Endodermal cell (in vitro differentiated cells): ENCODE measurements at regions not wholly inside any gene's neighbourhood (a gene's known extent, or its start where the extent isn't known, plus 50 kb on each side); places are given as distances from the start of the nearest gene placed in this dataset.

Experiments used
- DNase-seq: peaks from one replicate; pipeline ENCODE4 v3.0.0-alpha.2; 2017
- H3K27ac ChIP-seq: 2 replicates; pipeline ENCODE4 v1.5.1; 2013; ENCODE audit warnings: mild to moderate bottlenecking, low read depth, low read length, moderate library complexity
- H3K27me3 ChIP-seq: 2 replicates; pipeline ENCODE4 v1.6.1; 2013; ENCODE audit warnings: mild to moderate bottlenecking, low read length, moderate library complexity; ENCODE audit not compliant: insufficient read depth, control insufficient read depth, poor library complexity, severe bottlenecking
- H3K36me3 ChIP-seq: 2 replicates; pipeline ENCODE4 v1.7.0; 2013; ENCODE audit warnings: mild to moderate bottlenecking, low read length, moderate library complexity; ENCODE audit not compliant: control insufficient read depth, insufficient read depth
- H3K4me1 ChIP-seq: one replicate; pipeline ENCODE4 v1.7.0; 2013; ENCODE audit warnings: low read length; ENCODE audit not compliant: control insufficient read depth, insufficient read depth
- H3K4me3 ChIP-seq: 2 replicates; pipeline ENCODE4 v1.5.1; 2013; ENCODE audit warnings: mild to moderate bottlenecking, low read length, moderate library complexity
- H3K9ac ChIP-seq: 2 replicates; pipeline ENCODE4 v1.6.1; 2013; ENCODE audit warnings: mild to moderate bottlenecking, low read length, moderate library complexity; ENCODE audit not compliant: poor library complexity, severe bottlenecking; ENCODE audit errors: extremely low read depth
- H3K9me3 ChIP-seq: 2 replicates; pipeline ENCODE4 v1.6.1; 2013; ENCODE audit warnings: mild to moderate bottlenecking, low read length, moderate library complexity; ENCODE audit not compliant: control insufficient read depth
- H3K27ac Mint-ChIP-seq: 2 replicates; pipeline ENCODE4 v1.8.0; 2020; ENCODE audit warnings: mixed read lengths
- H3K27me3 Mint-ChIP-seq: 2 replicates; pipeline ENCODE4 v1.8.0; 2021; ENCODE audit warnings: mild to moderate bottlenecking, mixed read lengths; ENCODE audit not compliant: insufficient read depth
- H3K36me3 Mint-ChIP-seq: 2 replicates; pipeline ENCODE4 v1.8.0; 2020; ENCODE audit warnings: low read depth, mixed read lengths
- H3K4me1 Mint-ChIP-seq: 2 replicates; pipeline ENCODE4 v1.8.0; 2020; ENCODE audit warnings: mixed read lengths
- H3K4me3 Mint-ChIP-seq: 2 replicates; pipeline ENCODE4 v1.8.0; 2020; ENCODE audit warnings: mild to moderate bottlenecking, moderate library complexity, mixed read lengths
- H3K9me3 Mint-ChIP-seq: 2 replicates; pipeline ENCODE4 v1.8.0; 2020; ENCODE audit warnings: mild to moderate bottlenecking, mixed read lengths
- CTCF ChIP-seq: fragments of 200-600 bp; sonication (generic); conservative IDR thresholded peaks from 2 replicates; pipeline ENCODE4 v1.5.0; 2021; ENCODE audit warnings: antibody characterized with exemption, mild to moderate bottlenecking
- WGBS, 2 experiments: methylation state at CpG; one replicate each; pipeline versions ENCODE4 v1.1.5 to v1.1.7; 2013; ENCODE audit warnings: missing lambda C conversion rate in 2 of 2, mixed read lengths in 1 of 2; ENCODE audit not compliant: insufficient coverage in 1 of 2, insufficient read length in 1 of 2; 5-methylcytosine and 5-hydroxymethylcytosine counted together

- no peaks in the 10 kb centered on the region for H3K36me3 Mint-ChIP-seq
- no peaks in the 10 kb centered on the region for H3K4me1 Mint-ChIP-seq
- peaks cover 27% of the 10 kb centered on the region for H3K27me3 Mint-ChIP-seq
- H3K9ac ChIP-seq = no peak overlapping the region
- 80 to 98% methylated on average over 1 to 3 of the region's 3 CpGs for WGBS, 2 experiments
- H3K27ac ChIP-seq = no peak overlapping the region
- no peaks in the 10 kb centered on the region for H3K4me1 ChIP-seq
- H3K9me3 Mint-ChIP-seq = no peaks in the 10 kb centered on the region
- no peaks in the 10 kb centered on the region for H3K9me3 ChIP-seq
- H3K4me3 Mint-ChIP-seq = no peak overlapping the region
- TF ChIP-seq CTCF = no peak
- H3K4me3 ChIP-seq = no peak overlapping the region
- H3K27ac Mint-ChIP-seq = no peak overlapping the region
- no peaks in the 10 kb centered on the region for H3K36me3 ChIP-seq
- H3K27me3 ChIP-seq = peaks cover 7% of the 10 kb centered on the region
- DNase-seq = no peak
Observed at GRCh38 chr2:236934656-236935055, 151.0 kb upstream of the COPS8 start.

- Histone ChIP-seq H3K27me3 (peaks cover 7% of the 10 kb centered on the region), H3K36me3 (no peaks in the 10 kb centered on the region), H3K9ac (no peak overlapping the region), H3K4me3 (no peak overlapping the region), H3K9me3 (no peaks in the 10 kb centered on the region), H3K4me1 (no peaks in the 10 kb centered on the region), H3K27ac (no peak overlapping the region)
- no peak for TF ChIP-seq CTCF
- no peak for DNase-seq
- 87 to 93% methylated on average over 4 to 5 of the region's 5 CpGs for WGBS, 2 experiments
- H3K27ac Mint-ChIP-seq = no peak overlapping the region
- H3K4me3 Mint-ChIP-seq = no peak overlapping the region
- no peaks in the 10 kb centered on the region for H3K36me3 Mint-ChIP-seq
- H3K4me1 Mint-ChIP-seq = no peaks in the 10 kb centered on the region
- peaks cover 27% of the 10 kb centered on the region for H3K27me3 Mint-ChIP-seq
- no peaks in the 10 kb centered on the region for H3K9me3 Mint-ChIP-seq
Observed at GRCh38 chr2:236935083-236935482, 150.6 kb upstream of the COPS8 start.

- Mint-ChIP-seq H3K4me3 (no peak overlapping the region), H3K9me3 (no peaks in the 10 kb centered on the region), H3K27me3 (peaks cover 27% of the 10 kb centered on the region), H3K27ac (no peak overlapping the region), H3K4me1 (no peaks in the 10 kb centered on the region), H3K36me3 (no peaks in the 10 kb centered on the region)
- Histone ChIP-seq H3K27ac (no peak overlapping the region), H3K36me3 (no peaks in the 10 kb centered on the region), H3K27me3 (peaks cover 7% of the 10 kb centered on the region), H3K9me3 (no peaks in the 10 kb centered on the region), H3K4me1 (no peaks in the 10 kb centered on the region), H3K9ac (no peak overlapping the region), H3K4me3 (no peak overlapping the region)
- no peak for DNase-seq
- WGBS, 2 experiments = 95 to 96% methylated on average over 4 to 10 of the region's 10 CpGs
- no peak for TF ChIP-seq CTCF
Observed at GRCh38 chr2:236935631-236936445, 149.9 kb upstream of the COPS8 start.
